Right hindlimb (tissue), 1 donor: ENCODE measurements at regions not wholly inside any gene's neighbourhood (a gene's known extent, or its start where the extent isn't known, plus 50 kb on each side); places are given as distances from the start of the nearest gene placed in this dataset.
"Not testable (repeated sequence)": the region's sequence is repeated elsewhere in the genome, so short reads cannot be mapped to it uniquely, and the experiment has no call there.

Source experiments
- DNase-seq: peaks from one replicate; pipeline ENCODE4 v3.0.0-alpha.2; 2018

- DNase-seq = no peak
These were observed 621.1 kb upstream of the MIR17HG start for GRCh38 chr13:90726375-90726774.

GRCh38 chr13:90732049-90732448, 615.4 kb upstream of the MIR17HG start:
- no peak for DNase-seq

- not testable (repeated sequence) for DNase-seq
These were observed 613.0 kb upstream of the MIR17HG start for GRCh38 chr13:90734497-90734896.

GRCh38 chr13:90738881-90739280, 608.6 kb upstream of the MIR17HG start:
- DNase-seq = no peak

- DNase-seq = no peak
These were observed 607.4 kb upstream of the MIR17HG start for GRCh38 chr13:90740099-90740498.

GRCh38 chr13:90742381-90742780, 605.1 kb upstream of the MIR17HG start:
- no peak for DNase-seq

- no peak for DNase-seq
These were observed 601.3 kb upstream of the MIR17HG start for GRCh38 chr13:90746230-90746629.

- DNase-seq = no peak
These were observed 597.5 kb upstream of the MIR17HG start for GRCh38 chr13:90750021-90750420.

GRCh38 chr13:90751026-90751425, 596.5 kb upstream of the MIR17HG start:
- DNase-seq = no peak

- no peak for DNase-seq
These were observed 595.4 kb upstream of the MIR17HG start for GRCh38 chr13:90752070-90752469.

- no peak for DNase-seq
These were observed 590.3 kb upstream of the MIR17HG start for GRCh38 chr13:90757127-90757680.

- DNase-seq = no peak
These were observed 586.8 kb upstream of the MIR17HG start for GRCh38 chr13:90760639-90761038.

- no peak for DNase-seq
These were observed 583.9 kb upstream of the MIR17HG start for GRCh38 chr13:90763476-90764150.

- no peak for DNase-seq
These were observed 581.0 kb upstream of the MIR17HG start for GRCh38 chr13:90766386-90766902.

GRCh38 chr13:90768116-90768515, 579.4 kb upstream of the MIR17HG start:
- DNase-seq = no peak

GRCh38 chr13:90769387-90769786, 578.1 kb upstream of the MIR17HG start:
- no peak for DNase-seq

GRCh38 chr13:90770334-90770733, 577.2 kb upstream of the MIR17HG start:
- no peak for DNase-seq

- DNase-seq = no peak
These were observed 573.8 kb upstream of the MIR17HG start for GRCh38 chr13:90773681-90774080.

GRCh38 chr13:90776051-90776748, 571.3 kb upstream of the MIR17HG start:
- DNase-seq = no peak

- DNase-seq = no peak
These were observed 564.2 kb upstream of the MIR17HG start for GRCh38 chr13:90783273-90783672.

- DNase-seq = no peak
These were observed 560.5 kb upstream of the MIR17HG start for GRCh38 chr13:90787007-90787406.

GRCh38 chr13:90792335-90792734, 555.2 kb upstream of the MIR17HG start:
- DNase-seq = no peak

- DNase-seq = no peak
These were observed 554.1 kb upstream of the MIR17HG start for GRCh38 chr13:90793261-90793820.

GRCh38 chr13:90796474-90796873, 551.0 kb upstream of the MIR17HG start:
- DNase-seq = no peak
